ENCODE measurements at regions not wholly inside any gene's neighbourhood (a gene's known extent, or its start where the extent isn't known, plus 50 kb on each side); places are given as distances from the start of the nearest gene placed in this dataset.

GRCh38 chr17:34820922-34821321 lies 140.3 kb downstream of the CCT6B start:
- TF ChIP-seq CTCF (IDR thresholded peaks at IDR 0.05) (no peak), POLR2A (IDR thresholded peaks at IDR 0.05) (no peak)

Data from tibial nerve (tissue), 3 donors.